ENCODE measurements at regions not wholly inside any gene's neighbourhood (a gene's known extent, or its start where the extent isn't known, plus 50 kb on each side); places are given as distances from the start of the nearest gene placed in this dataset.
"Not testable (repeated sequence)": the region's sequence is repeated elsewhere in the genome, so short reads cannot be mapped to it uniquely, and the experiment has no call there.

- no peak for DNase-seq (ENCODE audit: low spot score)
- in situ Hi-C loops (cut with MboI; ENCODE audit: low sequenced_read_pairs, unreplicated experiment), result no loop called here
- TF ChIP-seq CTCF (IDR thresholded peaks at IDR 0.05; ENCODE audit: borderline replicate concordance, control extremely low read depth, extremely low read depth, insufficient read depth, missing control alignments), result no peak
Observed at GRCh38 chr16:5215901-5216300, 118.3 kb upstream of the EEF2KMT start.

- in situ Hi-C loops (cut with MboI; ENCODE audit: low sequenced_read_pairs, unreplicated experiment), result no loop called here
Observed at GRCh38 chr16:5214466-5214865, 116.9 kb upstream of the EEF2KMT start.

GRCh38 chr16:5212501-5212900 lies 114.9 kb upstream of the EEF2KMT start:
- in situ Hi-C loops (cut with MboI; ENCODE audit: low sequenced_read_pairs, unreplicated experiment); DNase-seq (ENCODE audit: low spot score): not testable (repeated sequence)

More at GRCh38 chr16:5214466-5214865, 116.9 kb upstream of the EEF2KMT start:
- DNase-seq (ENCODE audit: low spot score), result no peak
- TF ChIP-seq CTCF (IDR thresholded peaks at IDR 0.05; ENCODE audit: borderline replicate concordance, control extremely low read depth, extremely low read depth, insufficient read depth, missing control alignments), result no peak

- DNase-seq (ENCODE audit: low spot score), result not testable (repeated sequence)
Observed at GRCh38 chr16:5207862-5208498, 110.4 kb upstream of the EEF2KMT start.

GRCh38 chr16:5207001-5207523 lies 109.5 kb upstream of the EEF2KMT start:
- DNase-seq (ENCODE audit: low spot score), result no peak
- in situ Hi-C loops (cut with MboI; ENCODE audit: low sequenced_read_pairs, unreplicated experiment), result no loop called here
- no peak for TF ChIP-seq CTCF (IDR thresholded peaks at IDR 0.05; ENCODE audit: borderline replicate concordance, control extremely low read depth, extremely low read depth, insufficient read depth, missing control alignments)

More at GRCh38 chr16:5207862-5208498, 110.4 kb upstream of the EEF2KMT start:
- in situ Hi-C loops (cut with MboI; ENCODE audit: low sequenced_read_pairs, unreplicated experiment), result not testable (repeated sequence)

GRCh38 chr16:5206331-5206990 lies 108.9 kb upstream of the EEF2KMT start:
- TF ChIP-seq CTCF (IDR thresholded peaks at IDR 0.05; ENCODE audit: borderline replicate concordance, control extremely low read depth, extremely low read depth, insufficient read depth, missing control alignments), result no peak
- in situ Hi-C loops (cut with MboI; ENCODE audit: low sequenced_read_pairs, unreplicated experiment), result no loop called here
- no peak for DNase-seq (ENCODE audit: low spot score)

GRCh38 chr16:5205361-5206040 lies 107.9 kb upstream of the EEF2KMT start:
- DNase-seq (ENCODE audit: low spot score), result no peak
- in situ Hi-C loops (cut with MboI; ENCODE audit: low sequenced_read_pairs, unreplicated experiment), result no loop called here
- TF ChIP-seq CTCF (IDR thresholded peaks at IDR 0.05; ENCODE audit: borderline replicate concordance, control extremely low read depth, extremely low read depth, insufficient read depth, missing control alignments), result no peak

GRCh38 chr16:5203675-5204074 lies 106.1 kb upstream of the EEF2KMT start:
- in situ Hi-C loops (cut with MboI; ENCODE audit: low sequenced_read_pairs, unreplicated experiment); DNase-seq (ENCODE audit: low spot score): not testable (repeated sequence)

All from GM13976 (cell line).